Endothelial cell of umbilical vein (primary cell): ENCODE measurements at regions not wholly inside any gene's neighbourhood (a gene's known extent, or its start where the extent isn't known, plus 50 kb on each side); places are given as distances from the start of the nearest gene placed in this dataset.

Source experiments
- BruUV-seq: library from RNA; stranded (reverse); fragments of 400-500 nt; replicated peaks from 2 replicates; lab custom pipeline; 2021; lab: Mats Ljungman, UMichigan
- CTCF ChIA-PET: fragments of 300-600, 350-600 bp; sonication (Branson Sonifier 250); formaldehyde crosslinking; loops from one replicate; lab custom pipeline; 2021; ENCODE audit warnings: antibody characterized with exemption, inconsistent platforms; lab: Charles Lee
- POLR2A ChIA-PET: fragments of 300-600, 350-600 bp; sonication (Branson Sonifier 250); formaldehyde crosslinking; loops from one replicate; lab custom pipeline; 2021; ENCODE audit warnings: antibody characterized with exemption, inconsistent platforms; lab: Charles Lee
- DNase-seq: peaks from one replicate; pipeline ENCODE4 v3.0.0-alpha.2; 2011; ENCODE audit warnings: low read depth, low spot score
- FAIRE-seq: peaks from 2 replicates; lab custom pipeline; 2011; peaks lifted over from hg19 to GRCh38; lab: Jason Lieb, UNC
- H2AFZ ChIP-seq: 2 replicates; pipeline ENCODE4 v1.6.0; 2012; ENCODE audit warnings: low read depth, low read length, control low read depth, inconsistent platforms
- H3K27ac ChIP-seq: 2 replicates; pipeline ENCODE4 v1.5.1; 2011; ENCODE audit warnings: low read depth, mild to moderate bottlenecking, control low read depth, low read length, moderate library complexity; ENCODE audit not compliant: insufficient read depth
- H3K27me3 ChIP-seq, 2 experiments: 2 replicates each; pipeline versions ENCODE4 v1.6.0 to v1.6.1; 2011; ENCODE audit warnings: low read length in 2 of 2, mixed read lengths in 1 of 2; ENCODE audit not compliant: control insufficient read depth in 2 of 2, insufficient read depth in 2 of 2
- H3K36me3 ChIP-seq, 2 experiments: 2 replicates in 1 of 2; 3 replicates in 1 of 2; pipeline ENCODE4 v1.5.1; 2011; ENCODE audit warnings: low read length in 2 of 2, mild to moderate bottlenecking in 1 of 2, moderate library complexity in 1 of 2; ENCODE audit not compliant: control insufficient read depth in 2 of 2, insufficient read depth in 2 of 2; ENCODE audit errors: extremely low read depth in 1 of 2
- H3K4me1 ChIP-seq: 3 replicates; pipeline ENCODE4 v1.5.1; 2011; ENCODE audit warnings: mild to moderate bottlenecking, low read length; ENCODE audit not compliant: control insufficient read depth, insufficient read depth; ENCODE audit errors: extremely low read depth
- H3K4me2 ChIP-seq: 2 replicates; pipeline ENCODE4 v1.6.1; 2011; ENCODE audit warnings: low read length, control low read depth, mixed read lengths; ENCODE audit not compliant: insufficient read depth
- H3K4me3 ChIP-seq, 3 experiments: fragments of 200-600 bp in 1 of 3; sonication (generic), shearing (Covaris generic) in 1 of 3; replicated peaks in 1 of 3; 2 replicates each; pipeline ENCODE4 v1.5.1; 2011 to 2016; ENCODE audit warnings: control low read depth in 3 of 3, low read length in 3 of 3, mild to moderate bottlenecking in 2 of 3, inconsistent platforms in 1 of 3, low read depth in 1 of 3, moderate library complexity in 1 of 3; ENCODE audit not compliant: insufficient read depth in 1 of 3
- H3K79me2 ChIP-seq: 2 replicates; pipeline ENCODE4 v1.6.0; 2012; ENCODE audit warnings: low read length, inconsistent platforms; ENCODE audit not compliant: control insufficient read depth, insufficient read depth
- H3K9ac ChIP-seq: replicated peaks from 2 replicates; pipeline ENCODE3; 2011; ENCODE audit warnings: low read length, control low read depth; ENCODE audit not compliant: insufficient read depth; ENCODE audit errors: extremely low read depth
- H3K9me1 ChIP-seq: replicated peaks from 3 replicates; pipeline ENCODE4 v1.6.0; 2011; ENCODE audit warnings: mild to moderate bottlenecking, low read length; ENCODE audit not compliant: control insufficient read depth, insufficient read depth; ENCODE audit errors: extremely low read depth
- H3K9me3 ChIP-seq: replicated peaks from 2 replicates; pipeline ENCODE4 v1.5.1; 2012; ENCODE audit warnings: low read length, inconsistent platforms; ENCODE audit not compliant: control insufficient read depth, insufficient read depth
- H4K20me1 ChIP-seq: replicated peaks from 2 replicates; pipeline ENCODE3; 2011; ENCODE audit warnings: mild to moderate bottlenecking, low read length; ENCODE audit not compliant: control insufficient read depth, insufficient read depth; ENCODE audit errors: extremely low read depth
- EZH2 ChIP-seq: IDR thresholded peaks from 2 replicates; pipeline ENCODE4 v1.6.1; 2012; ENCODE audit warnings: borderline replicate concordance, low read depth, mild to moderate bottlenecking, moderate library complexity, low read length, inconsistent platforms; ENCODE audit not compliant: severe bottlenecking
- FOS ChIP-seq: IDR thresholded peaks from 2 replicates; pipeline ENCODE4 v1.6.1; 2011; ENCODE audit warnings: mild to moderate bottlenecking, low read length, moderate library complexity, borderline replicate concordance; ENCODE audit not compliant: insufficient read depth
- GATA2 ChIP-seq: IDR thresholded peaks from 2 replicates; pipeline ENCODE4 v1.7.0; 2011; ENCODE audit warnings: low read depth, mild to moderate bottlenecking, moderate library complexity, mixed read lengths, low read length; ENCODE audit not compliant: insufficient read length, insufficient read depth
- JUN ChIP-seq: IDR thresholded peaks from 2 replicates; pipeline ENCODE4 v1.6.1; 2011; ENCODE audit warnings: borderline replicate concordance, low read depth; ENCODE audit not compliant: insufficient read length, insufficient read depth
- MYC ChIP-seq: IDR thresholded peaks from one replicate; pipeline ENCODE4 v1.6.1; 2011; ENCODE audit warnings: mild to moderate bottlenecking, low read depth, low read length
- POLR2A ChIP-seq: IDR thresholded peaks from 2 replicates; pipeline ENCODE4 v1.6.1; 2012; ENCODE audit warnings: low read depth, mild to moderate bottlenecking, control low read depth, low read length
- POLR2AphosphoS5 ChIP-seq: IDR thresholded peaks from 2 replicates; pipeline ENCODE4 v1.6.1; 2012; ENCODE audit warnings: low read depth, mild to moderate bottlenecking, control low read depth, low read length, moderate library complexity; ENCODE audit not compliant: insufficient read depth
- dilution Hi-C: fragments of 300-500 bp; cut with MboI; formaldehyde crosslinking; loops from one replicate; pipeline ENCODE4 v1.15.0; 2019; ENCODE audit warnings: low sequenced_read_pairs; ENCODE audit not compliant: extremely low pct_ligation_motif_present
- intact Hi-C: fragments of 100-400 bp; cut with micrococcal nuclease; formaldehyde crosslinking; loops from one replicate; pipeline ENCODE4 v1.10.0; 2022
- TF ChIP-seq, protein P1 (sequence below), 2 donors: IDR thresholded peaks; 1 replicate in 1 of 2; 2 replicates in 1 of 2; pipeline ENCODE4 v1.5.1; 2011; ENCODE audit warnings: low read length in 2 of 2, mild to moderate bottlenecking in 2 of 2, moderate library complexity in 2 of 2, control low read depth in 1 of 2, inconsistent platforms in 1 of 2, low read depth in 1 of 2; ENCODE audit not compliant: insufficient read depth in 1 of 2; ENCODE audit errors: extremely low read depth in 1 of 2
- TF ChIP-seq, protein P2 (sequence below): IDR thresholded peaks from 2 replicates; pipeline ENCODE4 v1.6.1; 2011; ENCODE audit not compliant: insufficient read depth, insufficient read length

DNA sequence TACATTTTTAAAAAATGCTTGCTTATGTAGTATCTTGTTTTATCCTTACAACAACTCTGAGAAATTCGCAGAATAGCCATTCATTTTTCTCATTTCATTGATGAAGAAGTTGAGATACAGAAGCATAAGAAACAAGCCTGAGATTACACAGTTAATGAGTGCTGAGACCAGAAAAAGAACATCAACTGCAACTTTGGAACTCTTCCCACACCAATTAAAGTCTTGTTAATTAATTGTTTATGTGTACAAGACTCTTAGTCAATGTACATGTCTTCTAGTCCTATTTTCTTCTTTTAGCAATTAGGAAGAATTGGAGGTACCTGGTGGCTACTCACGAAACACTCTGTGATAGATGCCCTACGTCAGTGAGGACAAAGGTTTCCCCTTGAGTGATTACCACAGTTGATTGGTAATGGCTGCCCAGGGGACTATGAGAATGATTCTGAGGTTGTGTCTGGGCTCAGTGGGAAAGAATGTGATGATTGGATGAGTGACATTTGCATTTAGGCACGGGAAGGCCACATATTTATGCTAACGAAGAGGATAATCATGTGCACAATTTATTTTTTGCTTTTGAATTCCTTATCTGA is 187.4 kb upstream of the KCNK2 start:
- Histone ChIP-seq H3K79me2 (no peaks in the 10 kb centered on the region), H3K9me3 (no peaks in the 10 kb centered on the region), H3K4me2 (no peak overlapping the region), H3K36me3 (no peaks in the 10 kb centered on the region), H3K4me3 (no peak overlapping the region), H3K4me1 (peaks cover 3% of the 10 kb centered on the region), H2AFZ (no peak overlapping the region), H4K20me1 (no peaks in the 10 kb centered on the region), H3K9me1 (no peaks in the 10 kb centered on the region), H3K9ac (no peak overlapping the region), H3K27ac (no peak overlapping the region), H3K27me3 (no peaks in the 10 kb centered on the region)
- intact Hi-C loops (no loop called here), dilution Hi-C loops (no loop called here)
- DNase-seq (no peak), FAIRE-seq (no peak)
- CTCF ChIA-PET = no interaction called here
- BruUV-seq = no TSS peak
- TF ChIP-seq MYC (no peak), JUN (no peak), POLR2AphosphoS5 (no peak), POLR2A (no peak), EZH2 (no peak), FOS (no peak), GATA2 (no peak)
- TF ChIP-seq, protein P1, sequence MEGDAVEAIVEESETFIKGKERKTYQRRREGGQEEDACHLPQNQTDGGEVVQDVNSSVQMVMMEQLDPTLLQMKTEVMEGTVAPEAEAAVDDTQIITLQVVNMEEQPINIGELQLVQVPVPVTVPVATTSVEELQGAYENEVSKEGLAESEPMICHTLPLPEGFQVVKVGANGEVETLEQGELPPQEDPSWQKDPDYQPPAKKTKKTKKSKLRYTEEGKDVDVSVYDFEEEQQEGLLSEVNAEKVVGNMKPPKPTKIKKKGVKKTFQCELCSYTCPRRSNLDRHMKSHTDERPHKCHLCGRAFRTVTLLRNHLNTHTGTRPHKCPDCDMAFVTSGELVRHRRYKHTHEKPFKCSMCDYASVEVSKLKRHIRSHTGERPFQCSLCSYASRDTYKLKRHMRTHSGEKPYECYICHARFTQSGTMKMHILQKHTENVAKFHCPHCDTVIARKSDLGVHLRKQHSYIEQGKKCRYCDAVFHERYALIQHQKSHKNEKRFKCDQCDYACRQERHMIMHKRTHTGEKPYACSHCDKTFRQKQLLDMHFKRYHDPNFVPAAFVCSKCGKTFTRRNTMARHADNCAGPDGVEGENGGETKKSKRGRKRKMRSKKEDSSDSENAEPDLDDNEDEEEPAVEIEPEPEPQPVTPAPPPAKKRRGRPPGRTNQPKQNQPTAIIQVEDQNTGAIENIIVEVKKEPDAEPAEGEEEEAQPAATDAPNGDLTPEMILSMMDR (IDR thresholded peaks at IDR 0.05; ENCODE audit: extremely low read depth in 1 of 2, insufficient read depth in 1 of 2, low read depth in 1 of 2, low read length in 2 of 2) = no peak
- TF ChIP-seq, protein P2, sequence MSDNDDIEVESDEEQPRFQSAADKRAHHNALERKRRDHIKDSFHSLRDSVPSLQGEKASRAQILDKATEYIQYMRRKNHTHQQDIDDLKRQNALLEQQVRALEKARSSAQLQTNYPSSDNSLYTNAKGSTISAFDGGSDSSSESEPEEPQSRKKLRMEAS = no peak
- POLR2A ChIA-PET = no interaction called here
